H9 (cell line): ENCODE measurements at regions not wholly inside any gene's neighbourhood (a gene's known extent, or its start where the extent isn't known, plus 50 kb on each side); places are given as distances from the start of the nearest gene placed in this dataset.

Experiments used
- DNase-seq: peaks from one replicate; pipeline ENCODE4 v3.0.0-alpha.2; 2017
- H2AFZ ChIP-seq: one replicate; pipeline ENCODE4 v1.6.1; 2013; ENCODE audit warnings: mild to moderate bottlenecking, low read length, control low read depth, moderate library complexity
- H2AK5ac ChIP-seq: 2 replicates; pipeline ENCODE4 v1.6.1; 2013; ENCODE audit warnings: low read length, control low read depth, mixed read lengths; ENCODE audit not compliant: insufficient read length
- H2BK120ac ChIP-seq: one replicate; pipeline ENCODE4 v1.6.1; 2013; ENCODE audit warnings: low read depth, mild to moderate bottlenecking, low read length, control low read depth, inconsistent platforms; ENCODE audit not compliant: poor library complexity, severe bottlenecking
- H2BK12ac ChIP-seq: 2 replicates; pipeline ENCODE4 v1.6.1; 2013; ENCODE audit warnings: low read length, control low read depth, mixed read lengths, low read depth; ENCODE audit not compliant: insufficient read length
- H2BK15ac ChIP-seq: 2 replicates; pipeline ENCODE4 v1.6.1; 2013; ENCODE audit warnings: low read depth, low read length, control low read depth
- H2BK20ac ChIP-seq: one replicate; pipeline ENCODE4 v1.6.1; 2013; ENCODE audit warnings: low read depth, mild to moderate bottlenecking, low read length, control low read depth, inconsistent platforms; ENCODE audit not compliant: poor library complexity, severe bottlenecking
- H2BK5ac ChIP-seq: 2 replicates; pipeline ENCODE4 v1.6.1; 2013; ENCODE audit warnings: low read length, control low read depth, mixed read lengths; ENCODE audit not compliant: insufficient read length
- H3K14ac ChIP-seq: 2 replicates; pipeline ENCODE4 v1.6.1; 2013; ENCODE audit warnings: low read length, control low read depth; ENCODE audit not compliant: insufficient read depth
- H3K18ac ChIP-seq: 2 replicates; pipeline ENCODE4 v1.6.1; 2013; ENCODE audit warnings: low read depth, mild to moderate bottlenecking, mixed read lengths, low read length, control low read depth; ENCODE audit not compliant: insufficient read length
- H3K23ac ChIP-seq: 2 replicates; pipeline ENCODE4 v1.6.1; 2013; ENCODE audit warnings: low read length, control low read depth, mixed read lengths, low read depth; ENCODE audit not compliant: insufficient read length
- H3K23me2 ChIP-seq: 2 replicates; pipeline ENCODE4 v1.6.1; 2013; ENCODE audit warnings: low read depth, mild to moderate bottlenecking, mixed read lengths, low read length, control low read depth; ENCODE audit not compliant: insufficient read length, poor library complexity, severe bottlenecking
- H3K27ac ChIP-seq: 2 replicates; pipeline ENCODE4 v1.5.1; 2013; ENCODE audit warnings: low read length, control low read depth, mixed read lengths, low read depth; ENCODE audit not compliant: insufficient read length
- H3K27me3 ChIP-seq: 2 replicates; pipeline ENCODE4 v1.6.1; 2013; ENCODE audit warnings: low read length, control low read depth, inconsistent platforms; ENCODE audit not compliant: insufficient read depth
- H3K4ac ChIP-seq: 2 replicates; pipeline ENCODE4 v1.6.1; 2013; ENCODE audit warnings: low read depth, mild to moderate bottlenecking, control low read depth, inconsistent platforms, low read length, moderate library complexity
- H3K4me1 ChIP-seq: 2 replicates; pipeline ENCODE4 v1.6.1; 2013; ENCODE audit warnings: low read length, control low read depth, inconsistent platforms; ENCODE audit not compliant: insufficient read depth
- H3K4me2 ChIP-seq: 2 replicates; pipeline ENCODE4 v1.6.1; 2013; ENCODE audit warnings: low read length, control low read depth, mixed read lengths; ENCODE audit not compliant: insufficient read length, insufficient read depth
- H3K56ac ChIP-seq: 2 replicates; pipeline ENCODE4 v1.6.1; 2013; ENCODE audit warnings: low read depth, mild to moderate bottlenecking, mixed read lengths, low read length, control low read depth; ENCODE audit not compliant: insufficient read length
- H3K79me1 ChIP-seq: 2 replicates; pipeline ENCODE4 v1.6.1; 2013; ENCODE audit warnings: low read depth, mild to moderate bottlenecking, moderate library complexity, low read length, control low read depth, inconsistent platforms; ENCODE audit not compliant: insufficient read depth, poor library complexity, severe bottlenecking
- H3K79me2 ChIP-seq: 2 replicates; pipeline ENCODE4 v1.6.1; 2013; ENCODE audit warnings: low read length, control low read depth, inconsistent platforms; ENCODE audit not compliant: insufficient read depth
- H3K9ac ChIP-seq: 2 replicates; pipeline ENCODE4 v1.6.1; 2013; ENCODE audit warnings: low read length, control low read depth, mixed read lengths; ENCODE audit not compliant: insufficient read length; ENCODE audit errors: extremely low read depth
- H3K9me3 ChIP-seq: one replicate; pipeline ENCODE4 v1.6.1; 2013; ENCODE audit warnings: low read depth, low read length, inconsistent platforms; ENCODE audit not compliant: control insufficient read depth
- H3T11ph ChIP-seq: one replicate; pipeline ENCODE4 v1.6.1; 2013; ENCODE audit warnings: mild to moderate bottlenecking, low read length, control low read depth, inconsistent platforms
- H4K20me1 ChIP-seq: one replicate; pipeline ENCODE4 v1.6.1; 2013; ENCODE audit not compliant: control insufficient read depth, insufficient read length, insufficient read depth
- H4K5ac ChIP-seq: 2 replicates; pipeline ENCODE4 v1.6.1; 2013; ENCODE audit warnings: low read depth, mild to moderate bottlenecking, mixed read lengths, low read length, control low read depth; ENCODE audit not compliant: insufficient read length
- H4K8ac ChIP-seq: replicated peaks from 2 replicates; pipeline ENCODE4 v1.6.1; 2013; ENCODE audit warnings: low read length, control low read depth, mixed read lengths, low read depth; ENCODE audit not compliant: insufficient read length
- H4K91ac ChIP-seq: 2 replicates; pipeline ENCODE4 v1.6.1; 2013; ENCODE audit warnings: low read depth, mild to moderate bottlenecking, moderate library complexity, mixed read lengths, low read length, control low read depth; ENCODE audit not compliant: insufficient read length
- H3K27ac Mint-ChIP-seq, 3 experiments: 2 replicates in 2 of 3; 3 replicates in 1 of 3; pipeline ENCODE4 v1.8.0; 2020 to 2021; ENCODE audit warnings: mixed read lengths in 3 of 3, mild to moderate bottlenecking in 1 of 3, moderate library complexity in 1 of 3
- H3K27me3 Mint-ChIP-seq: 2 replicates; pipeline ENCODE4 v1.8.0; 2021; ENCODE audit warnings: low read depth, mild to moderate bottlenecking, moderate library complexity, mixed read lengths
- H3K36me3 Mint-ChIP-seq, 3 experiments: 2 replicates in 2 of 3; 3 replicates in 1 of 3; pipeline ENCODE4 v1.8.0; 2020 to 2021; ENCODE audit warnings: low read depth in 3 of 3, mixed read lengths in 3 of 3; ENCODE audit not compliant: insufficient read depth in 1 of 3
- H3K4me1 Mint-ChIP-seq, 2 experiments: 2 replicates each; pipeline ENCODE4 v1.8.0; 2020; ENCODE audit warnings: mixed read lengths in 2 of 2
- H3K4me3 Mint-ChIP-seq, 2 experiments: 2 replicates in 1 of 2; 3 replicates in 1 of 2; pipeline ENCODE4 v1.8.0; 2020 to 2021; ENCODE audit warnings: mild to moderate bottlenecking in 2 of 2, mixed read lengths in 2 of 2, moderate library complexity in 1 of 2
- H3K9me3 Mint-ChIP-seq, 2 experiments: 2 replicates in 1 of 2; 3 replicates in 1 of 2; pipeline ENCODE4 v1.8.0; 2020; ENCODE audit warnings: mild to moderate bottlenecking in 2 of 2, mixed read lengths in 2 of 2, moderate library complexity in 1 of 2
- CTCF ChIP-seq: fragments of 200-600 bp; sonication (generic); conservative IDR thresholded peaks from 3 replicates; pipeline ENCODE4 v1.8.0; 2021; ENCODE audit warnings: antibody characterized with exemption, mild to moderate bottlenecking

- H3K23me2 ChIP-seq = no peaks in the 10 kb centered on the region
- H3K27ac Mint-ChIP-seq = no peak overlapping the region
- no peak for DNase-seq
- H3K79me2 ChIP-seq = no peaks in the 10 kb centered on the region
- no peak for TF ChIP-seq CTCF
- H2BK20ac ChIP-seq = no peak overlapping the region
- H2BK15ac ChIP-seq = no peak overlapping the region
- H4K91ac ChIP-seq = no peak overlapping the region
- H3K9ac ChIP-seq = no peak overlapping the region
- H3K27ac ChIP-seq = no peak overlapping the region
- H3K4me1 ChIP-seq = no peaks in the 10 kb centered on the region
- H3K9me3 ChIP-seq = peaks cover 9% of the 10 kb centered on the region
- H2BK5ac ChIP-seq = no peak overlapping the region
- no peaks in the 10 kb centered on the region for H3K27me3 Mint-ChIP-seq
- no peak overlapping the region for H2BK120ac ChIP-seq
- peaks cover 3 to 17% (median 10%) of the 10 kb centered on the region in 3 experiments for H3K36me3 Mint-ChIP-seq
- H2BK12ac ChIP-seq = no peak overlapping the region
- H4K20me1 ChIP-seq = no peaks in the 10 kb centered on the region
- peaks cover 17% of the 10 kb centered on the region in 2 experiments for H3K9me3 Mint-ChIP-seq
- no peak overlapping the region for H4K8ac ChIP-seq
- H3K56ac ChIP-seq = no peak overlapping the region
- H4K5ac ChIP-seq = no peak overlapping the region
- no peak overlapping the region for H3K4ac ChIP-seq
- no peak overlapping the region for H3K23ac ChIP-seq
- no peak overlapping the region for H3K14ac ChIP-seq
- no peak overlapping the region for H2AK5ac ChIP-seq
- H3T11ph ChIP-seq = no peak overlapping the region
- no peaks in the 10 kb centered on the region for H3K27me3 ChIP-seq
- no peaks in the 10 kb centered on the region for H3K79me1 ChIP-seq
- H2AFZ ChIP-seq = no peak overlapping the region
- no peak overlapping the region for H3K18ac ChIP-seq
- H3K4me1 Mint-ChIP-seq = no peaks in the 10 kb centered on the region
- H3K4me3 Mint-ChIP-seq = no peak overlapping the region
- no peak overlapping the region for H3K4me2 ChIP-seq
Measured at GRCh38 chr13:69641773-69642172, 465.9 kb upstream of the ATXN8OS start.
